C4-2B (cell line): ENCODE measurements at regions not wholly inside any gene's neighbourhood (a gene's known extent, or its start where the extent isn't known, plus 50 kb on each side); places are given as distances from the start of the nearest gene placed in this dataset.

ENCODE experiments used
- H3K27ac ChIP-seq: fragments of 450-650 bp; 2 replicates; pipeline ENCODE4 v1.5.1; 2017
- CTCF ChIP-seq: fragments of 450-650 bp; conservative IDR thresholded peaks from 2 replicates; pipeline ENCODE4 v1.5.1; 2017; ENCODE audit warnings: mild to moderate bottlenecking
- ZFX ChIP-seq: fragments of 450-650 bp; IDR thresholded peaks from 2 replicates; pipeline ENCODE4 v1.6.1; 2017

- no peak overlapping the region for H3K27ac ChIP-seq
- TF ChIP-seq ZFX (no peak), CTCF (no peak)
Measured at GRCh38 chr10:4684434-4684833, 141.6 kb upstream of the AKR1E2 start.

GRCh38 chr10:4683838-4684237 is 142.2 kb upstream of the AKR1E2 start:
- no peak for TF ChIP-seq CTCF
- no peak for TF ChIP-seq ZFX
- no peak overlapping the region for H3K27ac ChIP-seq

- H3K27ac ChIP-seq = no peak overlapping the region
- no peak for TF ChIP-seq CTCF
- no peak for TF ChIP-seq ZFX
Measured at GRCh38 chr10:4683137-4683536, 142.9 kb upstream of the AKR1E2 start.

GRCh38 chr10:4678951-4679671 is 146.9 kb upstream of the AKR1E2 start:
- no peak overlapping the region for H3K27ac ChIP-seq
- no peak for TF ChIP-seq ZFX
- no peak for TF ChIP-seq CTCF

GRCh38 chr10:4678023-4678950 is 147.7 kb upstream of the AKR1E2 start:
- H3K27ac ChIP-seq = no peak overlapping the region
- no peak for TF ChIP-seq ZFX
- TF ChIP-seq CTCF = no peak

- TF ChIP-seq ZFX = no peak
- no peak for TF ChIP-seq CTCF
- no peak overlapping the region for H3K27ac ChIP-seq
Measured at GRCh38 chr10:4677296-4678021, 148.5 kb upstream of the AKR1E2 start.

GRCh38 chr10:4676566-4676965 is 149.4 kb upstream of the AKR1E2 start:
- TF ChIP-seq ZFX (no peak), CTCF (no peak)

More at GRCh38 chr10:4676566-4676965, 149.4 kb upstream of the AKR1E2 start:
- no peak overlapping the region for H3K27ac ChIP-seq
